ENCODE measurements at regions not wholly inside any gene's neighbourhood (a gene's known extent, or its start where the extent isn't known, plus 50 kb on each side); places are given as distances from the start of the nearest gene placed in this dataset.
"Not testable (repeated sequence)": the region's sequence is repeated elsewhere in the genome, so short reads cannot be mapped to it uniquely, and the experiment has no call there.

GRCh38 chr17:77287432-77288068 lies 146.8 kb downstream of the SEC14L1 start:
- H3K36me3 ChIP-seq = no peaks in the 10 kb centered on the region
- H3K4me1 ChIP-seq = peaks cover 0 to 41% of the 10 kb centered on the region in 2 donors
- peak; percentile 72 for DNase-seq (ENCODE audit: low spot score)
- H3K4me3 ChIP-seq = no peak overlapping the region
- H3K9me3 ChIP-seq = no peaks in the 10 kb centered on the region
- no peak for TF ChIP-seq CTCF (IDR thresholded peaks at IDR 0.05)
- H3K27me3 ChIP-seq = no peaks in the 10 kb centered on the region
- H3K27ac ChIP-seq = peak overlapping the region; percentile 75 to 84

- Histone ChIP-seq H3K4me1 (peaks cover 0 to 40% of the 10 kb centered on the region in 2 donors), H3K27me3 (no peaks in the 10 kb centered on the region), H3K27ac (peak overlapping the region; percentile 75 to 84), H3K4me3 (no peak overlapping the region), H3K36me3 (no peaks in the 10 kb centered on the region), H3K9me3 (no peaks in the 10 kb centered on the region)
- no peak for DNase-seq (ENCODE audit: low spot score)
- no peak for TF ChIP-seq CTCF (IDR thresholded peaks at IDR 0.05)
These were observed 147.4 kb downstream of the SEC14L1 start for GRCh38 chr17:77288115-77288619.

GRCh38 chr17:77290759-77291558 lies 150.2 kb downstream of the SEC14L1 start:
- peaks cover 0 to 29% of the 10 kb centered on the region in 2 donors for H3K4me1 ChIP-seq
- H3K4me3 ChIP-seq; H3K9me3 ChIP-seq; DNase-seq (ENCODE audit: low spot score); H3K27ac ChIP-seq; H3K27me3 ChIP-seq; H3K36me3 ChIP-seq: not testable (repeated sequence)

- Histone ChIP-seq H3K9me3 (no peaks in the 10 kb centered on the region), H3K27ac (no peak overlapping the region), H3K27me3 (no peaks in the 10 kb centered on the region), H3K4me3 (no peak overlapping the region), H3K4me1 (peaks cover 0 to 21% of the 10 kb centered on the region in 2 donors), H3K36me3 (no peaks in the 10 kb centered on the region)
- TF ChIP-seq CTCF (IDR thresholded peaks at IDR 0.05) = no peak
- DNase-seq (ENCODE audit: low spot score) = no peak
These were observed 151.0 kb downstream of the SEC14L1 start for GRCh38 chr17:77291591-77292386.

GRCh38 chr17:77294761-77295160 lies 154.0 kb downstream of the SEC14L1 start:
- Histone ChIP-seq H3K27me3 (no peaks in the 10 kb centered on the region), H3K9me3 (peaks cover 0 to 7% of the 10 kb centered on the region in 2 donors), H3K36me3 (no peaks in the 10 kb centered on the region), H3K27ac (no peak overlapping the region), H3K4me3 (no peak overlapping the region), H3K4me1 (no peaks in the 10 kb centered on the region)
- no peak for DNase-seq (ENCODE audit: low spot score)
- no peak for TF ChIP-seq CTCF (IDR thresholded peaks at IDR 0.05)

Measured in right atrium auricular region (tissue), 2 donors.